HUES64 (cell line): ENCODE measurements at regions not wholly inside any gene's neighbourhood (a gene's known extent, or its start where the extent isn't known, plus 50 kb on each side); places are given as distances from the start of the nearest gene placed in this dataset.

ENCODE experiments used
- H3K27ac ChIP-seq: 2 replicates; pipeline ENCODE4 v1.7.0; 2013; ENCODE audit warnings: low read depth, low read length, inconsistent platforms
- H3K27me3 ChIP-seq: 2 replicates; pipeline ENCODE4 v1.6.1; 2013; ENCODE audit warnings: mild to moderate bottlenecking, low read length; ENCODE audit not compliant: insufficient read depth
- H3K36me3 ChIP-seq: 2 replicates; pipeline ENCODE4 v1.6.1; 2013; ENCODE audit warnings: mild to moderate bottlenecking, low read length; ENCODE audit not compliant: insufficient read depth
- H3K4me1 ChIP-seq: 2 replicates; pipeline ENCODE4 v1.6.1; 2013; ENCODE audit warnings: mild to moderate bottlenecking, low read length, moderate library complexity; ENCODE audit not compliant: insufficient read depth
- H3K4me3 ChIP-seq: 2 replicates; pipeline ENCODE4 v1.5.1; 2013; ENCODE audit warnings: mild to moderate bottlenecking, low read length, moderate library complexity
- H3K9ac ChIP-seq: 2 replicates; pipeline ENCODE4 v1.6.1; 2013; ENCODE audit warnings: mild to moderate bottlenecking, low read depth, low read length
- H3K9me3 ChIP-seq: 2 replicates; pipeline ENCODE4 v1.6.1; 2013; ENCODE audit warnings: low read depth, low read length; ENCODE audit not compliant: insufficient read depth
- WGBS: fragments of 150-250, 120-280 bp; methylation state at CpG from one replicate; pipeline ENCODE4 v1.1.7; 2013; ENCODE audit warnings: missing lambda C conversion rate; 5-methylcytosine and 5-hydroxymethylcytosine counted together

GRCh38 chr3:41041899-41042298 is 157.4 kb upstream of the CTNNB1 start:
- Histone ChIP-seq H3K4me3 (no peak overlapping the region), H3K27me3 (no peaks in the 10 kb centered on the region), H3K4me1 (peaks cover 6% of the 10 kb centered on the region), H3K36me3 (no peaks in the 10 kb centered on the region), H3K27ac (no peak overlapping the region), H3K9me3 (no peaks in the 10 kb centered on the region), H3K9ac (no peak overlapping the region)
- WGBS, result 93% methylated on average over 1 of the region's 1 CpG

GRCh38 chr3:41044523-41044922 is 154.8 kb upstream of the CTNNB1 start:
- Histone ChIP-seq H3K36me3 (no peaks in the 10 kb centered on the region), H3K9ac (no peak overlapping the region), H3K27ac (no peak overlapping the region), H3K4me1 (peaks cover 6% of the 10 kb centered on the region), H3K27me3 (no peaks in the 10 kb centered on the region), H3K4me3 (no peak overlapping the region), H3K9me3 (no peaks in the 10 kb centered on the region; the same call in 1 of the 2 replicates)
- WGBS, result 86% methylated on average over 5 of the region's 5 CpGs

GRCh38 chr3:41045491-41045890 is 153.8 kb upstream of the CTNNB1 start:
- Histone ChIP-seq H3K9ac (no peak overlapping the region), H3K4me1 (peaks cover 6% of the 10 kb centered on the region), H3K9me3 (no peaks in the 10 kb centered on the region; the same call in 1 of the 2 replicates), H3K36me3 (no peaks in the 10 kb centered on the region), H3K27me3 (no peaks in the 10 kb centered on the region), H3K4me3 (no peak overlapping the region), H3K27ac (no peak overlapping the region)
- WGBS, result 20% methylated on average over 4 of the region's 4 CpGs

DNA sequence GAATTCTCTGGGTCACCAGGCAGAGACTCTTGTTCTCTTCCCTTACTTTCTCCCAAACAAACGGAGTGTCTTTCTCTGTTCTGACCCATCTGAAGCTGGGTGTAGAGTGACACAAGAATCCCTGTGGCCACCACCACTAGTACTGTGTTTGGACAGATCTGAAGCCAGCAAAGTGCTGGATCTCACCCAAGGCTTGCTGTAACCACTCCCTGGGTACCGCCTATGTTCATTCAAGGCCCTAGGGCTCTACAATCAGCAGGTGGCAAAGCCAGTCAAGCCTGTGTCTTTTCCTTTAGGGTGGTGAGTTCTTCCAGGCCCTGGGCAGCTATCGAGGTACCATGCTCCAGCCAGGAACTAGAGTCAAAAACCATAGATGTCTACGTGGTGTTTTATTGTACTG is 149.2 kb upstream of the CTNNB1 start:
- Histone ChIP-seq H3K9me3 (no peaks in the 10 kb centered on the region; the same call in 1 of the 2 replicates), H3K27ac (no peak overlapping the region), H3K4me1 (peaks cover 6% of the 10 kb centered on the region), H3K36me3 (no peaks in the 10 kb centered on the region), H3K9ac (no peak overlapping the region), H3K27me3 (no peaks in the 10 kb centered on the region), H3K4me3 (no peak overlapping the region)
- WGBS, result 96% methylated on average over 3 of the region's 4 CpGs

- Histone ChIP-seq H3K27me3 (no peaks in the 10 kb centered on the region), H3K9ac (no peak overlapping the region), H3K9me3 (no peaks in the 10 kb centered on the region), H3K36me3 (no peaks in the 10 kb centered on the region), H3K27ac (no peak overlapping the region), H3K4me3 (no peak overlapping the region), H3K4me1 (no peaks in the 10 kb centered on the region)
- WGBS, result 100% methylated on average over 2 of the region's 2 CpGs
Measured at GRCh38 chr3:41053220-41053619, 146.1 kb upstream of the CTNNB1 start.

DNA sequence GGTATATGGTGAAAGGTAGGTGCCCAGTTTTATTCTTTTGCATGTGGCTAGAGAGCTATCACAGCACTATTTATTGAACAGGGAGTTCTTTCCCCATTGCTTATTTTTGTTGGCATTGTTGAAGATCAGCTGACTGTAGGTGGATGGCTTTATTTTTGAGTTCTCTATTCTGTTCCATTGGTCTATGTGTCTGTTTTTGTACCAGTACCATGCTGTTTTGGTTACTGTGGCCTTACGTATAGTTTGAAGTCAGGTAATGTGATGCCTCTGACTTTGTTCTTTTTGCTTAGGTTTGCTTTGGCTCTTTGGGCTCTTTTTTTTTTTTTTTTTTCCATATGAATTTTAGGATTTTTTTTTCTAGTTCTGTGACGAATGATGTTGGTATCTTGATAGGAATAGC is 139.2 kb upstream of the CTNNB1 start:
- Histone ChIP-seq H3K27ac (no peak overlapping the region), H3K9ac (no peak overlapping the region), H3K4me1 (no peaks in the 10 kb centered on the region), H3K36me3 (no peaks in the 10 kb centered on the region), H3K27me3 (no peaks in the 10 kb centered on the region), H3K9me3 (no peaks in the 10 kb centered on the region), H3K4me3 (no peak overlapping the region)
- WGBS, result 92% methylated on average over 2 of the region's 2 CpGs

DNA sequence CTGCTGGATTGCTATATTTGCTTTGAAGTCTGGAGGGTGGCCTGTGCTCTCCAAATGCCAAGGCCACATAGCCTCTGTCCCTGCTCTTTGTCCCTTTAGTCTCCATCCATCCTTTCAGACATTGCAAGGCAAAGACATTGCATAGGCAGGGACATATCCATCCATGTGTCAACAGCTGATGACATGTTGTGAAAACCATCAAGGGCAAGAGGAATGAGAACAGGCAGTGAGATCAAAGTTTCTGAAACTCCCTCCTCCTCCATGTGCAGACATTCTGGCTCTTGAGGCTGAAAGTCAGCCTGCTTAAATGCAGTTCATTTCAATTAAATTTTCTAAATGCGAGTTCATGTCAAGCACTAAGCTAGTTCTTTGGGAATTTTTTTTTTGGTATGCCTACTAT is 135.2 kb upstream of the CTNNB1 start:
- Histone ChIP-seq H3K27me3 (no peaks in the 10 kb centered on the region), H3K4me3 (no peak overlapping the region), H3K27ac (no peak overlapping the region), H3K36me3 (no peaks in the 10 kb centered on the region), H3K4me1 (no peaks in the 10 kb centered on the region), H3K9ac (no peak overlapping the region), H3K9me3 (no peaks in the 10 kb centered on the region)
- 100% methylated on average over 1 of the region's 1 CpG for WGBS

GRCh38 chr3:41064526-41064925 is 134.8 kb upstream of the CTNNB1 start:
- Histone ChIP-seq H3K36me3 (no peaks in the 10 kb centered on the region), H3K9ac (no peak overlapping the region), H3K27ac (no peak overlapping the region), H3K9me3 (no peaks in the 10 kb centered on the region), H3K4me1 (no peaks in the 10 kb centered on the region), H3K27me3 (no peaks in the 10 kb centered on the region), H3K4me3 (no peak overlapping the region)
- 93% methylated on average over 2 of the region's 2 CpGs for WGBS

GRCh38 chr3:41065340-41065739 is 134.0 kb upstream of the CTNNB1 start:
- Histone ChIP-seq H3K4me3 (no peak overlapping the region), H3K27ac (no peak overlapping the region)
- 77% methylated on average over 2 of the region's 2 CpGs for WGBS

DNA sequence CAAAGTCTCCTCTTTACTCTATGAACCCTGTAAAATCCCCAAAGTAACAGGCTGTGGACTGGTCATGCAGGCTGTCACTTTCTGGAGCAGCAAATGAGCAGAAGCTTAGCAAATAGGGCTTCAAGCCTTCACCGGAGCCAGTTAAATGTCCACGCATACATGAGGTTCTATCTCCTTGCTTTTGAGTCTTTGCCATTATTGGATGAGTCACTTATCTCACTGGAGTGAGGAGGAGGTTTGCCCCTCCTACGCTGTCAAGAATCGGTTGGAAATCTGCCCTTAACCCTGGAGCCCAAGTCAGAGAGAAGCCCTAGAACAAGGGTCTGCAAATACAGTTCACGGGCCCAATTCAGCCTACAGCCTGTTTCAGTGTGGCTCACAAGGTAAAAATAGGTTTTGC is 126.1 kb upstream of the CTNNB1 start:
- no peak overlapping the region for H3K4me3 ChIP-seq
- no peak overlapping the region for H3K9ac ChIP-seq
- no peaks in the 10 kb centered on the region for H3K36me3 ChIP-seq
- H3K9me3 ChIP-seq, result no peaks in the 10 kb centered on the region
- H3K27ac ChIP-seq, result no peak overlapping the region
- no peaks in the 10 kb centered on the region; the same call in 1 of the 2 replicates for H3K4me1 ChIP-seq
- 93% methylated on average over 5 of the region's 5 CpGs for WGBS
- no peaks in the 10 kb centered on the region for H3K27me3 ChIP-seq

More at GRCh38 chr3:41065340-41065739, 134.0 kb upstream of the CTNNB1 start:
- H3K36me3 ChIP-seq, result no peaks in the 10 kb centered on the region
- no peaks in the 10 kb centered on the region for H3K27me3 ChIP-seq
- H3K9me3 ChIP-seq, result no peaks in the 10 kb centered on the region
- no peak overlapping the region for H3K9ac ChIP-seq
- no peaks in the 10 kb centered on the region for H3K4me1 ChIP-seq

- Histone ChIP-seq H3K36me3 (no peaks in the 10 kb centered on the region), H3K9me3 (no peaks in the 10 kb centered on the region), H3K4me3 (no peak overlapping the region), H3K27me3 (no peaks in the 10 kb centered on the region), H3K9ac (no peak overlapping the region), H3K27ac (no peak overlapping the region), H3K4me1 (peaks cover 7% of the 10 kb centered on the region)
- WGBS, result 74% methylated on average over 7 of the region's 7 CpGs
Measured at GRCh38 chr3:41075975-41076374, 123.3 kb upstream of the CTNNB1 start.

GRCh38 chr3:41076399-41076798 is 122.9 kb upstream of the CTNNB1 start:
- Histone ChIP-seq H3K9me3 (no peaks in the 10 kb centered on the region), H3K4me1 (peaks cover 7% of the 10 kb centered on the region), H3K27me3 (no peaks in the 10 kb centered on the region), H3K4me3 (no peak overlapping the region), H3K9ac (no peak overlapping the region), H3K27ac (no peak overlapping the region), H3K36me3 (no peaks in the 10 kb centered on the region)
